Cardiac fibroblast (primary cell): ENCODE measurements at regions not wholly inside any gene's neighbourhood (a gene's known extent, or its start where the extent isn't known, plus 50 kb on each side); places are given as distances from the start of the nearest gene placed in this dataset.
A peak's percentile ranks its signal among the peaks of the same experiment; 100 is the strongest.
"Not testable (repeated sequence)": the region's sequence is repeated elsewhere in the genome, so short reads cannot be mapped to it uniquely, and the experiment has no call there.

ENCODE experiments used
- DNase-seq, 2 donors: peaks; one replicate each; pipeline versions ENCODE4 v3.0.0 to v3.0.0-alpha.2; 2010; ENCODE audit warnings: low read depth in 2 of 2
- H3K4me3 ChIP-seq, 2 donors: replicated peaks in 1 of 2; 1 replicate in 1 of 2; 2 replicates in 1 of 2; pipeline ENCODE4 v1.5.1; 2011; ENCODE audit warnings: low read depth in 2 of 2, low read length in 2 of 2, mild to moderate bottlenecking in 2 of 2, moderate library complexity in 1 of 2
- CTCF ChIP-seq: IDR thresholded peaks from one replicate; pipeline ENCODE4 v1.5.1; 2011; ENCODE audit warnings: low read depth, mild to moderate bottlenecking, low read length, inconsistent platforms

GRCh38 chr10:118925404-118926071, 104.0 kb upstream of the NANOS1 start:
- no peak for DNase-seq
- TF ChIP-seq CTCF: no peak
- H3K4me3 ChIP-seq: no peak overlapping the region

- TF ChIP-seq CTCF: no peak
- H3K4me3 ChIP-seq: no peak overlapping the region
- DNase-seq: no peak
These were observed 103.5 kb upstream of the NANOS1 start for GRCh38 chr10:118926072-118926417.

- no peak overlapping the region for H3K4me3 ChIP-seq
- TF ChIP-seq CTCF: no peak
- DNase-seq: no peak
These were observed 103.1 kb upstream of the NANOS1 start for GRCh38 chr10:118926441-118926840.

GRCh38 chr10:118926903-118927302, 102.6 kb upstream of the NANOS1 start:
- H3K4me3 ChIP-seq: no peak overlapping the region
- TF ChIP-seq CTCF: no peak
- DNase-seq: no peak

- no peak for TF ChIP-seq CTCF
- DNase-seq: peak; percentile 74 to 82
- H3K4me3 ChIP-seq: no peak overlapping the region
These were observed 102.2 kb upstream of the NANOS1 start for GRCh38 chr10:118927321-118927720.

- no peak for TF ChIP-seq CTCF
- no peak overlapping the region for H3K4me3 ChIP-seq
- no peak for DNase-seq
These were observed 98.9 kb upstream of the NANOS1 start for GRCh38 chr10:118930614-118931013.

- TF ChIP-seq CTCF: no peak
- DNase-seq: no peak
- no peak overlapping the region for H3K4me3 ChIP-seq
These were observed 98.1 kb upstream of the NANOS1 start for GRCh38 chr10:118931436-118931835.

GRCh38 chr10:118932154-118932553, 97.4 kb upstream of the NANOS1 start:
- not testable (repeated sequence) for DNase-seq, H3K4me3 ChIP-seq
